ENCODE measurements at regions not wholly inside any gene's neighbourhood (a gene's known extent, or its start where the extent isn't known, plus 50 kb on each side); places are given as distances from the start of the nearest gene placed in this dataset.
"Not testable (repeated sequence)": the region's sequence is repeated elsewhere in the genome, so short reads cannot be mapped to it uniquely, and the experiment has no call there.

- H3K27me3 ChIP-seq (ENCODE audit: insufficient read depth, low read length); H3K4me1 ChIP-seq (ENCODE audit: insufficient read depth, low read length); H4K8ac ChIP-seq (replicated peaks; ENCODE audit: insufficient read length, low read depth, low read length); H3K9ac ChIP-seq (ENCODE audit: extremely low read depth, insufficient read length, low read length); H2BK20ac ChIP-seq (ENCODE audit: low read depth, low read length, poor library complexity, severe bottlenecking); H3K4me1 Mint-ChIP-seq; H4K91ac ChIP-seq (ENCODE audit: insufficient read length, low read depth, low read length); H3K79me2 ChIP-seq (ENCODE audit: insufficient read depth, low read length); H2BK12ac ChIP-seq (ENCODE audit: insufficient read length, low read depth, low read length); H3K56ac ChIP-seq (ENCODE audit: insufficient read length, low read depth, low read length); H3K9me3 ChIP-seq (ENCODE audit: control insufficient read depth, low read depth, low read length); H2BK15ac ChIP-seq (ENCODE audit: low read depth, low read length); H2BK5ac ChIP-seq (ENCODE audit: insufficient read length, low read length); H3K14ac ChIP-seq (ENCODE audit: insufficient read depth, low read length); H3K36me3 Mint-ChIP-seq (ENCODE audit: insufficient read depth in 1 of 3, low read depth in 3 of 3); H3T11ph ChIP-seq (ENCODE audit: low read length); H3K23me2 ChIP-seq (ENCODE audit: insufficient read length, low read depth, low read length, poor library complexity, severe bottlenecking); H3K23ac ChIP-seq (ENCODE audit: insufficient read length, low read depth, low read length); DNase-seq; H3K4ac ChIP-seq (ENCODE audit: low read depth, low read length); H2BK120ac ChIP-seq (ENCODE audit: low read depth, low read length, poor library complexity, severe bottlenecking); H2AK5ac ChIP-seq (ENCODE audit: insufficient read length, low read length); H4K20me1 ChIP-seq (ENCODE audit: control insufficient read depth, insufficient read depth, insufficient read length); H3K9me3 Mint-ChIP-seq; H3K18ac ChIP-seq (ENCODE audit: insufficient read length, low read depth, low read length); H3K79me1 ChIP-seq (ENCODE audit: insufficient read depth, low read depth, low read length, poor library complexity, severe bottlenecking); H3K27ac ChIP-seq (ENCODE audit: insufficient read length, low read depth, low read length); H3K27ac Mint-ChIP-seq; H3K4me3 Mint-ChIP-seq; H3K4me2 ChIP-seq (ENCODE audit: insufficient read depth, insufficient read length, low read length); H4K5ac ChIP-seq (ENCODE audit: insufficient read length, low read depth, low read length); H2AFZ ChIP-seq (ENCODE audit: low read length): not testable (repeated sequence)
- no CpG with 5 or more reads among the region's 13 CpGs for WGBS (ENCODE audit: extremely low coverage, insufficient read length, low lambda C conversion rate)
- peaks cover 15% of the 10 kb centered on the region for H3K27me3 Mint-ChIP-seq (ENCODE audit: low read depth)
Measured at GRCh38 chr7:149949863-149950577, 76.3 kb downstream of the ATP6V0E2 start.

GRCh38 chr7:149950578-149950924 is 76.8 kb downstream of the ATP6V0E2 start:
- not testable (repeated sequence) for H3K23ac ChIP-seq (ENCODE audit: insufficient read length, low read depth, low read length); H3K4me1 ChIP-seq (ENCODE audit: insufficient read depth, low read length); H4K20me1 ChIP-seq (ENCODE audit: control insufficient read depth, insufficient read depth, insufficient read length); H3K23me2 ChIP-seq (ENCODE audit: insufficient read length, low read depth, low read length, poor library complexity, severe bottlenecking); H3K18ac ChIP-seq (ENCODE audit: insufficient read length, low read depth, low read length); H2BK12ac ChIP-seq (ENCODE audit: insufficient read length, low read depth, low read length); H3K36me3 Mint-ChIP-seq (ENCODE audit: insufficient read depth in 1 of 3, low read depth in 3 of 3); H3K9me3 ChIP-seq (ENCODE audit: control insufficient read depth, low read depth, low read length); H2AK5ac ChIP-seq (ENCODE audit: insufficient read length, low read length); H4K91ac ChIP-seq (ENCODE audit: insufficient read length, low read depth, low read length); H3K56ac ChIP-seq (ENCODE audit: insufficient read length, low read depth, low read length); H2AFZ ChIP-seq (ENCODE audit: low read length); H2BK5ac ChIP-seq (ENCODE audit: insufficient read length, low read length); H2BK120ac ChIP-seq (ENCODE audit: low read depth, low read length, poor library complexity, severe bottlenecking); H3K79me2 ChIP-seq (ENCODE audit: insufficient read depth, low read length); H3K4ac ChIP-seq (ENCODE audit: low read depth, low read length); H3K27ac Mint-ChIP-seq; H4K8ac ChIP-seq (replicated peaks; ENCODE audit: insufficient read length, low read depth, low read length); H3K79me1 ChIP-seq (ENCODE audit: insufficient read depth, low read depth, low read length, poor library complexity, severe bottlenecking); DNase-seq; H3K4me2 ChIP-seq (ENCODE audit: insufficient read depth, insufficient read length, low read length); H3K27ac ChIP-seq (ENCODE audit: insufficient read length, low read depth, low read length); H3K27me3 ChIP-seq (ENCODE audit: insufficient read depth, low read length); H2BK15ac ChIP-seq (ENCODE audit: low read depth, low read length); H3T11ph ChIP-seq (ENCODE audit: low read length); H3K9me3 Mint-ChIP-seq; H3K14ac ChIP-seq (ENCODE audit: insufficient read depth, low read length); H3K4me1 Mint-ChIP-seq; H3K4me3 Mint-ChIP-seq; H2BK20ac ChIP-seq (ENCODE audit: low read depth, low read length, poor library complexity, severe bottlenecking); H3K9ac ChIP-seq (ENCODE audit: extremely low read depth, insufficient read length, low read length); H4K5ac ChIP-seq (ENCODE audit: insufficient read length, low read depth, low read length)
- no CpG with 5 or more reads among the region's 4 CpGs for WGBS (ENCODE audit: extremely low coverage, insufficient read length, low lambda C conversion rate)
- peaks cover 16% of the 10 kb centered on the region for H3K27me3 Mint-ChIP-seq (ENCODE audit: low read depth)
